Femur (tissue), 1 donor: ENCODE measurements at regions not wholly inside any gene's neighbourhood (a gene's known extent, or its start where the extent isn't known, plus 50 kb on each side); places are given as distances from the start of the nearest gene placed in this dataset.
A peak's percentile ranks its signal among the peaks of the same experiment; 100 is the strongest.

Experiments used
- DNase-seq: peaks from one replicate; pipeline ENCODE4 v3.0.0-alpha.2; 2017

DNA sequence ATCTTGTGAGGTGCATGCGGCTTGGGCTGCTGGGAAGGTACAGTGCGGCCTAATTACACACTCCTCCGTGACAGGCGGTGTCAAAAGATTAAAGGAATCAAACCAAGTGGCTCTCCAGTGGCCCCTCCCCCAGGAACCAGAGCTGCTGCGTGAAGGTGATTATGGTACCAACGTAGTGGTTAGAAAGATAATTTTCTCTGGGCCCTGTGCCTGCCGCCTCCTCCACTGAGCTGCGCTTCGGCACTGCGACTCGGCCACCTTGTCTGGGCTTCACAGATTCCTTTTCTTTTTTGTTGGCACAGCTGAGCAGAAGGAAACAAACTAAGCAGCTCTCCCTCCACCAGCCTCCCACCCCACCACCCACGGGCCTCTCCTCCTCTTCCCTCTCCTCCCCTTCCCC is 113.2 kb upstream of the SDK2 start:
- no peak for DNase-seq

DNA sequence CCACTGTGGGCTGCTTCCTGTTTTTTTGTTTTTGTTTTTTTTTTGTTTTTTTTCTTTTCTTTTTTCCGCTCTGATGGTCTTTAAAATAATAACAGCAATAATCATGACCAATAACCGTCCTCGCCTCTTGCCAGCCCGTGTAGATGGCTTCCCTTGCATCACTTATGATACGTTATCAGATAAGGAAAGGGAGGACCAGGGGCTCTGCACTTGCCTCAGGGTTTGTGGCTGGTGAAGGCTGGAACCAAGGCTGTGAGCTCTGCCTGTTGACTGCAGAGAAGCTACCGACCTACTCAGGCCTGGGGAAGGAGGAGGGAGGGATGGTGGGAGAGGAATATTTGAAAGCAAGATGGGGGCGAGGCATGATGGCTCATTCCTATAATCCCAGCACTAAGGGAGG is 114.0 kb upstream of the SDK2 start:
- DNase-seq: no peak

DNA sequence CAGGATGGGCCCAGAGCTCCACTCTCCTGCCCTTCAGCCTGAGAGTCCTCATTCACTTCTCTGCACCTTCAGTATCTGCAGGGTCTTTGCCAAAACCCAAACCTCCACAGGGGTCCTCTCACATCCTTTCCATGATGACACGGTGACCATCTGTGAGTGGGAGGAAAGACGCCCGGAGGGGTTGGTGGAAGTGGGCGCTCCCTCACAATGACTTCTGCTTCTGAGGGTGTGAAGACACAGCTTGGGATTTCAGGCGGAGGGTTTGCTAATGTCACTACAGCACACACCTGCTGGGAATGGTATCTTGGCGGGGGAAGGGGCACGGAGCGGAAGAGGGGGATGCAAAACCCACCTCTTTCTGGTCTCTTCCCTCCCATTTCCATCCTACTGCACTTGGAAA is 115.1 kb upstream of the SDK2 start:
- no peak for DNase-seq

DNA sequence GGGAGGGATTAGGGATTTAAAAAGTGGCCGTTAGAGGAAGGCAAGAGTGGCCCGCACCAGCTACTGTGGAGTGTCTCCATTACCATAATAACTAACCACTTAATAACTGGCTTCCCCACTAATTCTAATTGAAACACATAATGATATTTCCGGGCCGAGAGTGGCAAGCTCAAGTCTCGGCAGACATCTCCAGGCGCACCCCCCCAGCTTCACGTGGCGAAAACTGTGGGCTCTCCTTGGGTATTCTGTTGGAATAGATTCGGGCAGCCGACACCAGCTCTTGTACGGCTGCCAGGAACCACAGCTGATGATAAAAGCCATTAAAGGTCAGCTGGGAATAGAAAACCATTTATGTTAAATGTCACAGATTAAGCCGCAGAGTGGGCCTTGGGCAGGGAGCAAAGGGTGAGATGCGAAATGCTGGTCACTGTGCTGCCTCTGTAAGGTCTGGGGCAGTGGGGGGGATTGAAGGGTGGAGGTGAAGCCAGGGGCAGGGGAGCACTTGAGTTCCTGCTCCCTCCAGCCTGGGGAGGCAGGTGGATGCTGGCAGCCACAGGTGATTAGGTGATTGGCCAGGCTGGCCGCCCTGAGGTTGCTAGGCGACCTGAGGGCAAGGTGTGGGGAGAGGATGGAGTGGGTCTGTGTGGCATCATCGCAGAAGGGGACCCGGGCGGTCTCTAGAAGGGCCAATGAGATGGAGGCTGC is 115.6 kb upstream of the SDK2 start:
- no peak for DNase-seq

DNA sequence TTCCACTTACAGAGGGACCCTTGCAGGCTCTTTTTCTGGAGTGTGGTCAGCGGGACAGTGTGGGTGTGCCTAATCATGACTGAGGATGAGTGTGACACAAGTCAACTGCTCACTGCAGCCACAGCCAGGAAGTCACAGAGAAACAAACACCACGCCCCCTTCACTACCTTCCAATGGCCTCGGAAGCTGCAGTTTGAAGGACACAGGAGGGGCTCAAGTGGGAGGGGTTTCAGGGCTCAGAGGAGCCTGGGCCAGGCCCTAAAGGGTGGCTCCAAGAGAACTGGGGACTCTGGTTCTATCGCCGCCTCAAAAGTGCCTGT is 116.2 kb upstream of the SDK2 start:
- DNase-seq: no peak

DNA sequence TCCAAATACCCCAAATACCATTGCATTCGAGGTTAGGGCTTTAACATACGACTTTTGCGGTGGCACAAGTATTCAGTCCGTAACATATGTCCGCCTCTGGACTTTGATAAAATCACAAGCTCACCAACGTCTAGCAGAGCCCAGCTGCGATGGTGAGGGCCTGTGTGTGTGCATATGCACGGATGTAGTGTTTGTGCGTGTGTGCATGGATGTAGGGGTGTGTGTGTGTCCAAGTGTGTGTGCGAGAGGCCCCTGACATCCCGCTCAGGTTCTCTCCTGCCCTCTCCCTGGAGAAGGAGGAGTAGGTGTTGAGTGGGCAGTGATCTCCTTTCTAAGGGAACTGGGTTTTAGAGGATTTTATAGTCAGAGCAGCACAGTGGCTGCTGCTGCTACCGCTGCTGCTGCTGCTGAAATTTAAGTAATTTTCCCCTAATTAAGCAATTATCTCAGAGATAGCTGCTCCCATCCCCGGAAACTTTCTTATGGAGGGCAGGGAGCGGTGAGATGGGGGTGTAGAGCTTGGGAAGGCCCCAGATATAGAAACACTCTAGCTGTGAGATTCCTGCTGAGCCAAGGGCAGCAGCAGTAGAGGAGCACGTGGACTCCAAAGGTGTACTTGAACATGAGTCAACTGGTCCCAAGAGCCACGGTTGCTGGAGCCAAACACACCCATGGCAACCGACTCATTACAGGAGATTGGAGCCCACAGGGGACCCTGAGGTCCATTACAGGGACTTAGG is 121.7 kb upstream of the SDK2 start:
- DNase-seq: no peak

DNA sequence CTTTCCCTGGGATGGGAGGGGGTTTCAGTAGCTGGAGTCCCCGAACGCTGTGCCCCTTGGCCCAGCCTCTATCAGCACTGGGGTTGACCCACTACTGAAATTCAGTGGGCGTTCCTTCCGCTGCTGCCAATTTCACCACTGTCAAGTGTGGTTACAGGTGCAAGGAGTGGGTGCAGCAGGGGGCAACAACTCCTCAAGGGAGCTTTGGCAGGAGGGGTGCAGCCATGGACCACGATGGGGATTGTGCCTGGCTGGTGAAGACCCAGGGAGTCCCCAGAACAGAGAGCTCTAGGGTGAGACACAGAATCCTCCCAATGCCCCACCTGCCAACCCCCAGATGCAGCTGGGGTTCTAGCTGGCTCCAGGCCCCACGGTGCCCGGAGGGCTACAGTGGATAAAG is 123.5 kb upstream of the SDK2 start:
- no peak for DNase-seq

DNA sequence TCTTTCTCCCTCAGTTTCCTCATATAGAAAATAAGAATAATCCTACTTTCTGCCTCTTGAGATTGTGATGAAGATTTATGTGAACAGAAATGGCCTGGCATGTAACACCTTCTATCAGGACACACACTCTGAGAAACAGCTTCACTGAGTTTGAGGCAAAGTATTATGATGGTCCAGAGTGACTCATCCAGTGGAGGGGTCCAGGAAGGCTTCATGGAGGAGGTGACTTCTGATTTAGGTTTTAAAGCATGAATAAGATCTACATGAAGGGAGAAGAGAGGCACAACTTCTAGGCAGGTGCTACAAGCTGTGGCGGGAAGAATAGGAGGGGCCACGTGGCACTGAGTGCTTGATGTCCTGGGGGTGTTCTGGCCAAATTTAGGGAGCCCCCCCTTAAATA is 124.4 kb upstream of the SDK2 start:
- no peak for DNase-seq

DNA sequence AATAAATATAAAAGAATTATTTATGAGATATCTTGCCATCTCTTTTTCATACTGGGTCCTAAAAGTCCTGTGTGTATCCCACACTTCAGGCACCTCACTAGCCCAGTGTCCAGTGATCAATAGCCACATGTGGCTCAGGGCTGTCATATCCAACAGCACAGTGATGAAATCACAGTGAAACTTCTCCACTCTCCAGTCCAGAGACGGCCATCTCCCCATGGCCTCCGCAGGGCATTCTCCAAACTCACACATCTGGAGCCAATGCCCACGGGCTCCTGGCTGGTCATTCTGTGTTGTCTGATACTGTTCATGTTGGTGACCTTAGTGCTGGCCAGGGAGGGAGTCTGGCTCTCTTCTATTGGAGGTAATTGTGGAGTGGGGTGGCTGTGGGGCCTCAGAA is 125.2 kb upstream of the SDK2 start:
- DNase-seq: no peak

DNA sequence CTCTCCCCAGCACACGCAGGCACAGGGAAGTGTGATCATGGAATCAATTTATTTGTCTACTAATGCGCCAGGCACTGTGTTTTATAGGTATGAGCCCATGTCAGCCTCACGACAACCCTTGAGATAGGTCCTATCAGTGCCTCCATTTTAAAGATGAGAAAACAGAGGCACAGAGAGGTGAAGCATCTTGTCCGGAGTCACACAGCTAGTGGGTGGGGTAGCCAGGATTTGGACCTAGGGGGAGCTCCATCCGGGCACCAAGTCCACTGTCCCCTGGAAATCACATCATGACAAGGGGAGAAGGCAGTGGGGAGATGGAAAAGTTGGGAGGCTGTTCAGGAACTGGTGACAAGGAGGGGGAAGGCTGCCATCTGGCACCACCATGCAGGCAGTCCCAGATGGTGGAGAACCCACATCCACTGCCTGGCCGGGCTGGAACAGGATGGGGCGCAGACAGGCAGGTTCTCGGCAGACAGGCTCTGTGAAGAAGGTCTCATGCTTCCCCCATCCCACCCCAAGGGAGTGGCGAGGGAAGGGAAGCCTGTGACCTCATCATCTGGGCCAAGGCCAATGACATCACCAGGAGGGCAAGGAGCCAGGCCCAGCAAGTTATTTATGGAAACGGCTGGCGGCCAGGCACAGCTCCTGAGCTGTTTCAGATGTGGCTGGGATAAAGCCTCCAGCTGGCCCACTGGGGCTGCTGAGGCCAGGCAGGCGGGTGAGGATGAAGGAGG is 126.0 kb upstream of the SDK2 start:
- DNase-seq: peak; percentile 94

DNA sequence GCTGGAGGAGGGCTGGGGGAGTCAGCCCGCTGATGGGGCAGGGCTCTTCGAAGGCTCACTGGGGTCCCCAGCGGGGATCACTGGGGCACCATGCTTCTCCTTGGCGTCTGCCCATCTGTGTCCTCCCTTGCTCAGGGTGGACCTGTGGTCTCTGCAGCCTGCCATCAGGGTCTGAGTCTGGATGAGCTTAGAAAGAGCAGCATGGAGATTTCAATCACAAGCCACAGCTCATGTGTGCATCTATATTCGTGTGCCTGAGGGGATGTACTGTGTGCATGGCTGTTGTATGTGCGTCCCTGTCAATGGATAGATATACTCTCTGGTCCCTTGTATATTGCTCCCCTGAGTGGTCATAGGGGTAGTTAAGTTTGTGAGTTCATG is 126.6 kb upstream of the SDK2 start:
- no peak for DNase-seq

DNA sequence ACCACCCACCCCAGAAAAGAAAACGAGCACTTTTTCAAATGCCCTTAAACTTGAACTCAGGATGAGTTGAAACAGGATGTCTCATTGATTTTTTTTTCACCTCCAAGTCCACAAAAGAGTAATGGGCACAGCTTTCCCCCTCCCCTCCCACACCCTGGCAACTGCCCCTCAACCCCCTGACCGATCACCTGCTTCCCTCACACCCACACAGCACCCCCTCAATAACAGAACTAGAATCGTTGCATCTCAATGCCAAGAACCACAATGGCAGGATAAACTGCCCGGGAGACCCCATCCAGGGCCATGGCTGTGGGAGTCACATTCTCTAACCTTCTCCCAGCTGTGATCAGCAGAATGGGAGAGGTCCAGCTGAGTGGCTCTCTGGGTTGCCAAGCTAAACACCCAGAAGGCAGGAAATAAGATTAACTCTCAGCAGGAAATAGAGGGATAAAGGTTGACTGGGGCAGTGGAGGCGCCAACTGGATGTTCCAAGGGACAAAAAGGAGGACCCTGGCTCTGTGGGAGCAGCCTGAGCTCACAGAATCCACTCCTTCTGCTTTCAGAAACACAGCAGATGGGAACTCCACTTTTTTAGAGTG is 128.0 kb upstream of the SDK2 start:
- DNase-seq: no peak

DNA sequence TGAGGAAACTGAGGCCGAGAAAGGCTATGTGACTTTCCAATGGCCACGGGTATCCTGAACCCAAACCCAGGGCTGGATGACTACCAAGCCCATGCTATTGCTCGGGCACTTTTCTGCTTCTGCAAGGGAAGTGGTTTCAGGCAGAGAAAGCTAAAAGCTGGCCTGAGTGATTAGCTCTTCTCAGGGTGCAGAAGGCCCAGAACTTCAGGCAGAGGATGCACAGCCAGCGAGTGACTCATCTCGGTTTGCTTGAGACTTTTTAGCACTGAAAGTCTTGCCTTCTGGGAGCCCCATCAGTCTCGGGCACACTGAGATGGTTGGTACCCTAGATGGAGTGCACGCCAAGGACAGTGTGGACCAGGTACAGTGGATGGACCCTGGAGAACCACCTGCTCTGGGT is 129.5 kb upstream of the SDK2 start:
- DNase-seq: no peak

DNA sequence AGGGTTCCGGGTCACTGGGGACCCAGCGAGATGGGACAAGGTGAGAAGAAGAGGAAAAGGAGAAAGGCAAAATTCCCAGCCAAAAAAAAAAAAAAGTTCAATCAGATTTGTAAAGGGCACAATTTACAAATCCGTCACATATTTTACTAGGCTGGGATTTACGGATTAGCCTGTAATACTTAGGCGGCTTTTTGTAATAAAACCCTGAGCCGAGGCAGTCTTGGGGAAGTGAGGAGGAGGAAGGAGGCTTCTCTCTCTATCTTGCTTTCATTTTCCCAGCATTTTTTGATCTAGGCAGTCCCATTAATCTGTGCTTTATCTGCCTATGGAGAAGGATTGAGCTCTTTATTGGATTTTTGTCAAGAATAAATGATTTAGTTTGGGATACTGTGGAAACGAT is 130.6 kb upstream of the SDK2 start:
- no peak for DNase-seq

DNA sequence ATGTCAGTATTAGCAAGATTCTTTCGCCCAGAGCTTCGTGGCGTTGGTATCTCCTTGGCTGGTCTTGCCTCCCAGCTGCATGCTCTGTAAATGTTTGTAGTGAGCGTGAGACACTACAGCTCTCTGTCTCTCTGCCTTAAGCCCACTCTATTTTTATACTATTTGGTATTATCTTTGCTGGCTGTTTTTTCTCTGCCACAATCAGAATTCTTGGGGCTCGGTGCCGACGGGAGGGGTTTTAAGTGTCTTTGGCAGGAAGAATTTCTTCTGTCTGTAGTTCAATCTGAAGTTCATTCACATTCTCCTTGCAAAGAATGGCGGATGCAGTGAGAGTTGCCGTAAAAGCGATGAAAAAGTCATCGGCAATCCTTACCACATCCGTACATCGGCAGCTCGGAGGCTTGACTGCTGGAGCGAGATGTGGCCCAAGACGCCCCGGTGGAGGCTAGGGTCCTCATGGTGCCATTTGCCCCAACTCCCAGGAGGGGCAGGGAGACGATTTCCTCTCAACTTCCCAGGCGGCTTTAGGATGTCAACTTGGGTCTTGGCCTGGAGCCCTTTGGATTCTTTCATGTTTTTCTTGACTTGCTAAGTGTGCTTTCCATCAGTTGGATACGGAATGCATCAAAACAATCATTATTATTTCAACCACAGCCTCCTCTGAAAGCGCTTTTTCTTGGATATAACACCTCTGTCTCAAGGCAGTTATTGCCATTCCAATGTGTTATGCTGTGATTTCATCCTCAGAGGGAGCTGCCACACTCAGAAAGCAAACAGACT is 132.3 kb upstream of the SDK2 start:
- DNase-seq: no peak

DNA sequence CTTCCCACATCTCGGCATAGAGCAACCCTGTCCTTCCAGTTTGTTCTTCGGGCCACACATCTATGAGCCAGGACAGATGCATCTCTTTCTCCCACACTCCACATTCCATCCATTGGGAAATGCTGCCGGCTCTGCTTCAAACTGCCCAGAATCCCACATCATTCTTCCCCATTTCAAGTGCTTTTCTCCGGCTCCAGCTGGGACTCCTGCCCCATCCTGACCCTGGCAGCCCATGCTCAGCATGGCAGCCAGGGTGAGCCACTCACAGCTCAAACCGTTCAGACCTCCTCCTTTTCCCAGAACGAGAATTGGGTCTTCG is 132.8 kb upstream of the SDK2 start:
- no peak for DNase-seq

DNA sequence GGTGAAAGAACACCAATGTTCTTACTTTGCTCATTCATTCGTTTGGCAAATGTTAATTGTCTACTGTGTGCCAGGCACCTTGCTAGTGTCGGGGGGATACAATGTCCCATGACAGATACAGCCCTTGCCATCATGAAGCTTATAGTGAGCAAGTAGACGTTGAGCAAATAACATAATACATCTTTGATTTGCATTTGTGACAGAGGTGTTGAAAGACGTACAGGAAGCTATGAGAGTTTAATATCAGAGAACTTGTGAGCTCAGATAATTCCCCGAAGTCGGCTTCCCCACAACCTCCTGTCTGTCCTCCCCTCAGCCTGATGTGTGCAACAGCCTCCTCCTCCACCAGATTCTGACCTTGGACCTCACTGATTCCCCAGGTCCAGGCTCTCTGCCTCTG is 138.0 kb upstream of the SDK2 start:
- no peak for DNase-seq

DNA sequence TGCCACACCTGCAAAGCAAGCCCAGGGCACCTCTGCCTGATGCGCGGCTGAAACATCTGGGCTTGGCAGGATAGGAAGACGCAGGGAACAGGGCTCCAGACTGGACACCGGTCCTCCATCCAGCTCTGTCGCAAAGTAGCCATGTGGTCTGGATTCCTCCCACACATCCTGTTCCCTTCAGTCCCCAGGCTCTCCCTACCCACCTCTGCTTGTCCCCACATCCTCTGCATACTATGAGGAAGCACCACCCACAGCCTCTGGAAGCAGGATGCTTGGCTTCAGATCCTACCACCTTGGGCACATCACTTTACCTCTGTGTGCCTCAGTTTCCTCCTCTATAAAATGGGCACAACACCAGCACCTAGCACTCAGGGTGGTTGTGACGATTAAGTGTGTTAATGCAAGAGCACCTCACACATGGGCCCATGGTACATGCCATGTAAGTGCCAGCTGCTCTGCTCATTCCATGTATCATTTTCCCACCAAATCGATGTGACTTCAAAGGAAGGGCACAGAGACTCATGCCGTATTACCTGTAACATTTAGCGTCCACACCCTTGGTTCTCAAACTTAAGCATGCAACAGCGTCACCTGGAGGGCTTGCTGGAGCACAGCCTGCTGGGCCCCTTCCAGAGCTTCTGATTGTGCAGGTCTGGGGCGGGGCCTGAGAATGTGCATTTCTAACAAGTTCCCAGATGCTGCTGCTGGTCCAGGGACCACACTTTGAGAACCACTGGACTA is 138.6 kb upstream of the SDK2 start:
- no peak for DNase-seq

DNA sequence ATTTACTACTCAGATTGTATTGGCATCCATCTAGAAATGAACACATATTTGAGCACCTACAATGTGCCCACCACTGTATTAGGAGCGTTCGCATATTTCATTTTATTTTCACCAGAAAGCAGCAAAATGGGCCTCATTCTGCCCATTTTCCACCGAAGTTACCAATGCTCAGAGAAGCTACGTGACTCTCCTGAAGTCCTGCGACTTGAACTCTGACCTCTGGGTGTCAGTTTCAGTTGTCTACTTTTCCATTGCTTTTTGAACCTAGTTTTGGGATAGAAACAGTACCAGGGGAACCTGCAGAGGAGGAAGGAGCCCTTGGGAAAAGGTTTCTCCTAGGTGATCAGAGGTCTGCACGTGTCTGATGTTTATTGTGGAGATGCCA is 139.1 kb upstream of the SDK2 start:
- DNase-seq: no peak

DNA sequence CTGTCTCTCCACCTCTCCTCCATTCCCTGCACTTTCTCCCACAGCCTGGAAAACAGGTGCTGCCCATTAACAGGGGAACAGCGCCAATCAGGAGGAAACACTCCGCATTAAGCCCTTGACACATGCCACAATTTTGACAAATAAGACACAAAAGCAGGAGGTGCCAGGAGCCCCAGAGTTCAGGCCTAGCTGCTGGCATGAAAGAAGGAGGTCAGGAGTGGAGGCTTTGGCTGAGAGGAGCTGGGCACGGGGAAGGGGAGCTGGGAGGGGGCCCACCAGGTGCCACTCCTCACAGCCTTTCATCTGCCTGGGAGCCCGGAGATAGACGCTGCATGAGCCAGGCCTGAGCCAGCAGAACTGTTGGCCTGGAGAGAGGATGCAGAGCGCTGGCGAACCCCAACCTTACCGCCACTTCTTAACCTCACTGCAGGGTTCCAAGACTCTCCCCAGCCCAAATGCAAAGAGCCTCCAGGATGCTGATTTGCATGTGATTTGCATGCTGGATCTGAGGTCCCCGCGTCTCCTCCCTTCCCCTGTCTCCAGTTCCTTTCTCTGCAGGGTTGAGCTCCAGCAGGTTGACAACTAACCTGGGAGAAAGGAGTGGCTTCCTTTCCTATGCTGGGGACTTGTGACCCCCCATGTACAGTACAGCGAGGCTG is 139.8 kb upstream of the SDK2 start:
- DNase-seq: no peak

DNA sequence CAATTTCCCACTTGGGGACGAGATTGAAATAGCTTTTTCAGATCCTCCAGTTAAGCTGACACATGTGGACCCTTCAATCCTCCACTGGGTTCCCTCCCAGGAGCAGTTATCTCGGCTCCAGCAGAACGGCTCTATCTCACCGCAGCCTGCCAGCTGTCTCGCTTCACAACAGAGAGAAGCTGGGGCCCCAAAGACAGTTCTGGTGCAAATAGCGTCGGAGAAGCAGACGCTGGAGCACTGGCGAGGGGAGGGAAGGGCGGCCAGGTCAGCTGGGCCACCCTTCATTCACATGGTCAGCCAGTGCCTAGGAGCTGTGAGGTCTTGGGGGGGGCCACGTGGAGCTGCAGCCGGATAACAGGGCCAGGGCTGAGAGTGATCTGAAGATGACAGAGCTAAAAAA is 141.3 kb upstream of the SDK2 start:
- no peak for DNase-seq
